HG02884 (cell line): ENCODE measurements at regions not wholly inside any gene's neighbourhood (a gene's known extent, or its start where the extent isn't known, plus 50 kb on each side); places are given as distances from the start of the nearest gene placed in this dataset.
"Not testable (repeated sequence)": the region's sequence is repeated elsewhere in the genome, so short reads cannot be mapped to it uniquely, and the experiment has no call there.

Experiments
- ATAC-seq: cut with Tn5 transposase; IDR thresholded peaks from one replicate; pipeline ENCODE4 v1.9.1; 2021; ENCODE audit warnings: mild to moderate bottlenecking, moderate library complexity; ENCODE audit not compliant: unreplicated experiment

GRCh38 chr3:195999176-195999575 lies 82.7 kb downstream of the TFRC start:
- not testable (repeated sequence) for ATAC-seq

DNA sequence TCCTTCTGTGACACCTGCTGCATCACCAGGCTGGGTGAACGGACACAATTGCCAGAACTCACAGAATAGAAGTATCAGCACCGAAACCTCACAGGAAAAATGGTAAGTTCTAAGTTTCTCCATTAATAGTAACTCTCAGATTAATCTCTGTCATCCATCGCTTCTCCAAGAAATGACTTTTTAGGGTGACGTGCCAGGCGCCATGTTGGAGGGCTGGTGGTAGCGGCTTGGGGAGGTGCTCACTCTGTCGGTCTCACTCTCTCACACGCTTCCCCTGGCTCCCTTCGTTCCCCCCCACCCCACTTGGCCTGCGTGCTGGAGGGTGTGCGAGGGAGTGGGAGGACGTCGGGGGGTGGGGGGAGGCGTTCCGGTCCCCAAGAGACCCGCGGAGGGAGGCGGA lies 85.6 kb downstream of the TFRC start:
- ATAC-seq: not testable (repeated sequence)

GRCh38 chr3:195994343-195994742 lies 86.0 kb upstream of the TNK2 start:
- not testable (repeated sequence) for ATAC-seq

DNA sequence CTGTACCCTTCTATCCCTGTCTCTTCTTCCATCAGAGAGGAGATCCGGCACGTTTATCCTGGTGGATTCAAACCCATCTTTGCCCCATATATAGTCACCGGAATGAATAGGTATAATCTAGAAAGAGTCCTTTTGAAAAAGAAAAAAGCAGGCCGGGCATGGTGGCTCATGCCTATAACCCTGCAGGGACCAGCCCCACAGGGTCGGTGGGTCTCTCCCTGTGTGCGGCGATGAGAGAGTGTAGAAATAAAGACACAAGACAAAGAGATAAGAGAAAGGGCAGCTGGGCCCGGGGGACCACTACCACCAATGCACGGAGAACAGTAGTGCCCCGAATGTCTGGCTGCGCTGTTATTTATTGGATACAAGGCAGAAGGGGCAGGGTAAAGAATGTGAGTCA lies 85.3 kb upstream of the TNK2 start:
- not testable (repeated sequence) for ATAC-seq

DNA sequence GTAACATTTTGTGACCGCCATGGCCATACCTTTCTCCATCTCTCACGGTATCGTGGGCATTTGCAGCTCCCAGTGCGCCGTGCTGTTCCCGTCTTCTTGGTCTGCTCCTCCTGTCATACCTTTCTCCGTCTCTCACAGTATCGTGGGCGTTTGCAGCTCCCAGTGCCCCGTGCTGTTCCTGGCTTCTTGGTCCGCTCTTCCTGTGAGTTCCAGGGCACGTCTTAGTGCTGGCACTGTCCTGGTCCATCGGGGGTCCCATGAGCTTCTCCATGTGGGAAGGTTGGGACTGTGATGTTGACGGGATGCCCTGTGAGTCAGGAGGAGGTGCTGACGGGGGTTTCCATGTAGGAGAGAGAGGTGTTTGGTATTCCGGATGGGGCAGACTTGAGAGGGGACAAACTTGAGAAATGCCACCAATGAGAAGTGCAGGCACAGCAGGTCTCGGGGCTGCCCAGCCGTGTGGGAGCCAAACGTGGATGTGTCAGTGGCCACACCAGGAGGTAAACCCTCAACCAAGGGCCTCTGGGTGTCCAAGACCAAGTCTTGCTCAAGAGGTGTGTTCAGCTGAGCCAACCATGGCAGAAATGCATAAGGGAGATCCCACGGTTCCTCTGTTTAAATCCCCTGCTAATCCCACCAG lies 84.7 kb upstream of the TNK2 start:
- ATAC-seq: not testable (repeated sequence)

DNA sequence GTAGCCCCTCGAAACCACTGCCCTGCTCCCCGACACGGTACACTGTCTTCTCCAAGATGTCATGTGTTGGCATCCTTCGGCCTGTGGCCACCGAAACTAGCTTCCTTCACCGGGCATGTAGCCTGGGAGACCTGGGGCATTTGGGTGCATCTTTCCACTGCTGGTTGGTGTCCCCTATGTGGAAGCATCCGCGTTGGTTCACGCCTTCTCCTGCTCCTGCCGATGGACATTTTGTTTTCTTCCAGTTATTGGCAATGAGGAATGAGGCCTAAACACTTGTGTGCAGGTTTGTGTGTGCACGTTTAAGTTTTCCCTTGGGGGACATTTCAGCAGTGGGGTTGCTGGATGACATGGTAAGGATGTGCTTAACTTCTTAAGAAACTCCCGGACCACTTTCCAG lies 83.6 kb upstream of the TNK2 start:
- ATAC-seq: not testable (repeated sequence)

- not testable (repeated sequence) for ATAC-seq
These were observed 82.9 kb upstream of the TNK2 start for GRCh38 chr3:195991243-195991642.

- ATAC-seq: not testable (repeated sequence)
These were observed 82.5 kb upstream of the TNK2 start for GRCh38 chr3:195990841-195991174.

GRCh38 chr3:195989921-195990840 lies 81.8 kb upstream of the TNK2 start:
- peak; percentile 74 for ATAC-seq

- peak; percentile 41 for ATAC-seq
These were observed 81.0 kb upstream of the TNK2 start for GRCh38 chr3:195989197-195989920.

DNA sequence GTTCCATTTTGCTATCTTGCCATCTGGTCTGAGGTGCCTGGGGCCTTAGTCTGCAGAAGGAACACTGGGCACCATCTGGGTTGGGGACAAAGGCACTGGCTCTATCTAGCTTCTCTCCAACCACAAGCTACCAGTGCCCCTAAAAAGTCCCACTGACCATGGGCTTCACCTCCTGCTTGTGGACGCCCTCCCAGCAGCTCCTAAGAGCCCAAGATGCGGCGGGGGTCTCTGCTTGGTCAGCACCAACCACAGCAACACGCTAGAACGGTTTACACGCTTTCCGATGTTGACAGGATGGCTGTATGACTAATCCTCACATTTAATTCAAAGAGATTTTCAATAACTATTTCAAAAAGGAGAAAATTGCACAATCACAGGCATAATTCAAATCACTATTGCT lies 80.4 kb upstream of the TNK2 start:
- not testable (repeated sequence) for ATAC-seq

GRCh38 chr3:195987001-195987400 lies 78.7 kb upstream of the TNK2 start:
- not testable (repeated sequence) for ATAC-seq

GRCh38 chr3:195986576-195986975 lies 78.2 kb upstream of the TNK2 start:
- ATAC-seq: not testable (repeated sequence)

GRCh38 chr3:195985348-195985920 lies 77.1 kb upstream of the TNK2 start:
- not testable (repeated sequence) for ATAC-seq

- not testable (repeated sequence) for ATAC-seq
These were observed 76.2 kb upstream of the TNK2 start for GRCh38 chr3:195984392-195985030.

DNA sequence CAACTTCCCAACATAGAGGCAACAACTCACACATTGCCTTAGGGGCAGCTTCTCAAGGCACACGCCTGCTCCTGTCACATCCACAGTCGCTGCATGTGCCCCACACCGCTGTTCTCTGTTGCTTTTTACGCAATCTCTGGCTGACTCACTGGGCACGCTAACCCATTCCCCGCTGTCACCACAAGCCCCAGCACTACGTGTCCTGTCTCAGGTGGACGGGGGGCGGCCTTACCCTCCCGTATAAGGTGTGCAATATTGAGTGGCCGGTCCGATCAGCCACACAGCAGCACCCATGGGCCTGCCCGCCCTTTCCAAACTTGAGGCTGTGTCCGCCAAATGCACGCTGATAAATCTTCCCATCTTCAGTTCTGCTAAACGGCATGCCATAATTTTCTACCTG lies 75.5 kb upstream of the TNK2 start:
- ATAC-seq: not testable (repeated sequence)

DNA sequence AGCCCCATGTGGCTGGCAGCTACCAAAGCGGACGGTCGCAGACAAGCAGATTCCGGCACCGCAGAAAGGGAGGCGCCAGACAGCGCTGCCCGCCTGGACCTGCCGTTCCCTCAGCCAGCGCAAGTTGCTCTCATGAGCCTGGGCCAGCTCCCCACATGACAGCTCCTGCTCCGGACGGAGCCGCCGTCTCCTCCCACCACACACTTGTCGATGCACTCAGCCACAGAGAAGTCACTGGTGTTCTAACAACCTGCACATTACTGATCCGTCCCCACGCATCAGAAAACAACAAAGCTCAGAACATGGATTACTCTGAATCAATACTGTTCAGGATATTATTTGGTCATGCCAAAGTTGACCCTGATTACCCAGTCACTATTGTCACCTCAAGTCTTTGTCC lies 74.4 kb upstream of the TNK2 start:
- ATAC-seq: not testable (repeated sequence)

DNA sequence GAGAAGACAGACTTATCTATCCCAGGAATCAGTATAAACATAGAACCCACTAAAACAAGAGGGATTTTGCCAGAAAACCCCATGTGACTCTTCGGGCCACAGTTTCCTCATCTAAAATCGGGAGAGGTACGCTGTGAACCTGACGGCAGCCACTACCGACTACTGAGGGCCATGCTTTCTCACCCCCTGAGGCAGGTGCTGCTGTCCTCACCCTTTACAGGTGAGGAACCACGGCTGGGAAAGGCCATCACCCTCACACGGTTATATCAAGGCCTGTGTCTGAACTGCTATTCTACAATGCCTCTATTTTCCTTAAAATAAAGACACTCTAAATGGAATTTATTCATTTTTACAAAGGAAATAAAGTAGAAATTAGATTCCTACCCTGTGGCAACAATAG lies 73.4 kb upstream of the TNK2 start:
- ATAC-seq: not testable (repeated sequence)

GRCh38 chr3:195979877-195980276 lies 71.5 kb upstream of the TNK2 start:
- not testable (repeated sequence) for ATAC-seq

- not testable (repeated sequence) for ATAC-seq
These were observed 70.2 kb upstream of the TNK2 start for GRCh38 chr3:195978585-195978984.

GRCh38 chr3:195976876-195977275 lies 68.5 kb upstream of the TNK2 start:
- ATAC-seq: not testable (repeated sequence)
